Skeletal muscle satellite cell (primary cell): ENCODE measurements at regions not wholly inside any gene's neighbourhood (a gene's known extent, or its start where the extent isn't known, plus 50 kb on each side); places are given as distances from the start of the nearest gene placed in this dataset. TPM values are rescaled to one million over a fixed set of nuclear protein-coding genes. Genes with fewer than 3 reads are reported as not detected.

Experiments used
- small RNA-seq: library from RNA; depleted of rRNA; stranded (forward); fragments of <200 nt; gene quantifications from one replicate; pipeline ENCODE3, GENCODE V24; 2012

Small RNA genes in the stretch of these regions (small RNA-seq; reads per million reads assigned to genes)
- not detected for gene AC009229.3
- gene RNU6-951P: not detected
